C4-2B (cell line): ENCODE measurements at regions not wholly inside any gene's neighbourhood (a gene's known extent, or its start where the extent isn't known, plus 50 kb on each side); places are given as distances from the start of the nearest gene placed in this dataset.
A peak's percentile ranks its signal among the peaks of the same experiment; 100 is the strongest.

ENCODE experiments used
- CTCF ChIP-seq: fragments of 450-650 bp; conservative IDR thresholded peaks from 2 replicates; pipeline ENCODE4 v1.5.1; 2017; ENCODE audit warnings: mild to moderate bottlenecking
- ZFX ChIP-seq: fragments of 450-650 bp; IDR thresholded peaks from 2 replicates; pipeline ENCODE4 v1.6.1; 2017

GRCh38 chr3:194270627-194271459 is 80.3 kb downstream of the CPN2 start:
- TF ChIP-seq CTCF (no peak), ZFX (0 out of 2 replicates have a peak, but pooled peaks have one; percentile 61)
